Activated T-cell treated with anti-CD3 and anti-CD28 coated beads for 24 hours (primary cell): ENCODE measurements at regions not wholly inside any gene's neighbourhood (a gene's known extent, or its start where the extent isn't known, plus 50 kb on each side); places are given as distances from the start of the nearest gene placed in this dataset.
A peak's percentile ranks its signal among the peaks of the same experiment; 100 is the strongest.
"Not testable (repeated sequence)": the region's sequence is repeated elsewhere in the genome, so short reads cannot be mapped to it uniquely, and the experiment has no call there.

Source experiments
- DNase-seq: peaks from one replicate; pipeline ENCODE4 v3.0.0-alpha.2; 2020; ENCODE audit warnings: low read depth

GRCh38 chr3:197459571-197459970, 96.2 kb downstream of the BDH1 start:
- DNase-seq = not testable (repeated sequence)

DNA sequence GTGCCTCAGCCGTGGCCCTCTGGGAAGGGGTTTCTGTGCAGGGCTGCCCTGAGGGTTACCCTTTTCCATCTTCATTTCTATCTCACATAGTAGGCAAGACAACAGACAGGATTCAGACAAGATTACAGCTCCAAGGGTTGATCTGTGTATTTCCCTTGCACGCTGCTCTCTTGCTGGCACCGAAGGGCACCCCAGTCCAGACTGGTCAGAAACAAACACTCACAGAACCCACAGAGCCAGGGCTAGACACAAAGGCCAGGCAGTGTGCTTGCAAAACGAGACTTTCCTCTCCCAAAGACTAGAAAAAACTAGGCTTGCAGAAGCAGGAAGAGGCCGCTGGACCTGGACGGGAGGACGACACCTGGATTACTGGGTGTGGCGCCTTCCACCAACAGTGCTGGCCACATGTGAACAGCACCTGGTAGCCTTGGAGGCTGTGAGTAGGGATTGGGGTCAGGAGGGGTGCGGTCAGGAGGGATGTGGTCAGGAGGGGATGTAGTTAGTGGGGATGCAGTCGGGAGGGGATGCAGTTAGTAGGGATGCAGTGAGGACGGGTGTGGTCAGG, 96.8 kb downstream of the BDH1 start:
- DNase-seq = no peak

DNA sequence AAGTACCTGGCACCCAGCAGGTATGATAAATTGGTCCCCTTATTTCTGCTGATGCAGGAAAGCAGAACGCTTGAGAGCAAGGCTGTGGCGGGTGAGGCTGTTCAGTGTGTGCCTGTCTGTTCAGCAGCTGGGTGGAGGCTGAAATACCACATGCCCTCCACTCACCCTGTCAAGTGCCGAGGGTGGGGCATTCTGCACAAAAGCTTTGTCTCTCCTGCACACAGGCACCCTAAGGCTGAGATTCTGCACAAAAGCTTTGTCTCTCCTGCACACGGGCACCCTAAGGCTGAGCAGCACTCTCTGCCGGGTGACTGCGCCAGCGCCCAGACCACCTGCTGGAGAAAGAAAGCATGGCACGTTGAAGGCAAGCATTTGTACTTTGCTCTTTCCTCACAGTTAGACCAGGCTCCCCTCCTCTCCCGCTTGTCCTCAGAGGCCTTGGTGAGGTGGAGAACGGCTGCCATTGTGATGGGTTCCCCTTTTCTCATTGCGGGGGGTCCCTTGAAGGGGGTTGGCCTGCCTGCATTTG, 97.5 kb downstream of the BDH1 start:
- DNase-seq = no peak

- peak; percentile 35 for DNase-seq
Measured at GRCh38 chr3:197456261-197457091, 99.3 kb downstream of the BDH1 start.

- DNase-seq = not testable (repeated sequence)
Measured at GRCh38 chr3:197454841-197455240, 100.9 kb downstream of the BDH1 start.

DNA sequence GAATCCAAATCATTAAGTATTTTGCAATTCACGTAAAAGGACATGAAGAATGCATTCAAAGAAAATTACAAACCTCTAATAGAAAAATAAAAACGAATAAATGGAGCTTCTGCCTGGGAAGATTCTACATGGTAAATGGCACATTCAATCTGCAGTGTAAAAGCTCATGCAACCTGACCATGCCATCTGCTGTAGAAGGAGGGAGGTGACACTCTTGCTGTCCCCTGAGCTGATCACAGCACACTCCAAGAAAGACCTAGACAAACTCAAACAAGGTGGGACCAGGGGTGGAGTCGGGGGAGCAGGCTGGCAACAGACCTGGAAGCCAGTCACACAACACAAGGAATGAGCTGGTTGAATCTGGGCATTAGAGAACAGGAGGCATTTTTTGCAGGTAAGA, 101.8 kb downstream of the BDH1 start:
- no peak for DNase-seq

DNA sequence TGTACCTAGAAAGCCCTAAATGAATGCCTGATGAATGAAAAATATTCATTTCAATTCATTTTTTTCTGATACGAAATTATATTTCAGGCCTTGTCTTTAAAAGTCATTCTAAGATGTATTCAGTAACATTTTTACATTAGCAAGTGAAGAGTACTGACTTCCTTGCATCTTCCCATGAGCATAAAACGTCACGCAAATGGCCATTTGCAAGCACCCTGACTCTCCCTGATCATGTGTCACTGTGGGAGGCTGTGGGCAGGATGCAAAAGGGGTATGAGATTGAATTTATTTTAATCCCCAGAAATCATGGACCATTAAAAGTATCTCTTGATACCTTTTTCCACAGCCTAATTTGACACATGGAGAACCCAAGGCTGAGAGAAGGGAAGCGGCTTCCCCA, 105.0 kb downstream of the BDH1 start:
- DNase-seq = no peak

DNA sequence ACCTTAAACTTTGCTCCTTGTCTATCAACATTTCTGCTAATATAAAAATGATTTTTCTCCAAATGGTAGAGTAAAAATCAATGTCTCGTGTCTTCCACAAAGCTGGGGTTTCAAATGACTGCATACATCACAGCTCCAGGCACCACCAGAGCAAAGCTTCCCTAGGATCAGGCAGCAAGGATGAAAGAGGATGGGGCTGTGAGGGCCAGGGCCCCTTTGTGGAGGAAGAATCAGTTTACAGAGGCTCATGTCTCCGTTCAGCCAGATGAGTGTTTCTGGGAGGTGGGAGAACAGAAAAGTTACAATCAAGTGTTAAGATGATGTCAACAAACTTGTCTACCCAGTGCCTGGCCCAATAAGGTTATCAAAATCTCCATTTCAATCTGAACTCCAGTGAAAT, 105.5 kb downstream of the BDH1 start:
- no peak for DNase-seq

DNA sequence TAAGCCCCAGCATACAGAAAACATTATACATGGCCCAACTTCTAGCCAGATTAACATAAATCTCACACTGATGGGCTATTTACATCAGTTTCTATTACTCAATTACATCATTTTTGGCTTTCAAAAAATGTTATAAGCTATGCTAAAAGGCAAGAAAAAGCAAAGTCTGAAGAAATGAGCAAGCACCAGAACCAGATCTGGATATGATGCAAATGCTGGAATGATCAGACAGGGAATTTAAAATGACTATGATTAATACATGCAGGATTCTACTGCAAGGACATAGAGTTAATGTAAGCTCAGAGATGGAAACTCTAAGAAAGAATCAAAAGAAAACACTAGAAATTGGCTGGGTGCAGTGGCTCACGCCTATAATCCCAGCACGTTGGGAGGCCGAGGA, 106.6 kb downstream of the BDH1 start:
- not testable (repeated sequence) for DNase-seq

DNA sequence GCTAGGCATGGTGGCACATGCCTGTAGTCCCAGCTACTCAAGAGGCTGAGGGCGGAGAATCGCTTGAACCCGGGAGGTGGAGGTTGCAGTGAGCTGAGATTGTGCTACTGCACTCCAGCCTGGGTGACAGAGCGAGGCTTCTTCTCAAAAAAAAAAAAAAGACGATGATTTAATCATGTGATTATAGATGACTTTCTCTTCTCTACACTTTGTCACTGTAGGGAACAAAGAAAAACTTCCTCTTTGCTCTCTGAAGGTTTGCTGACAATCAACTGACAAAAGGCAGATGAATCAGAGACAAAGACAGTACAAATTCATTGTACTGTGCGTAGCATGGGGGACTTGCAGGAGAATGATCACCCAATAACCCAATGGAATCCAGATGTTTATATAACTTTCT, 108.0 kb downstream of the BDH1 start:
- not testable (repeated sequence) for DNase-seq

DNA sequence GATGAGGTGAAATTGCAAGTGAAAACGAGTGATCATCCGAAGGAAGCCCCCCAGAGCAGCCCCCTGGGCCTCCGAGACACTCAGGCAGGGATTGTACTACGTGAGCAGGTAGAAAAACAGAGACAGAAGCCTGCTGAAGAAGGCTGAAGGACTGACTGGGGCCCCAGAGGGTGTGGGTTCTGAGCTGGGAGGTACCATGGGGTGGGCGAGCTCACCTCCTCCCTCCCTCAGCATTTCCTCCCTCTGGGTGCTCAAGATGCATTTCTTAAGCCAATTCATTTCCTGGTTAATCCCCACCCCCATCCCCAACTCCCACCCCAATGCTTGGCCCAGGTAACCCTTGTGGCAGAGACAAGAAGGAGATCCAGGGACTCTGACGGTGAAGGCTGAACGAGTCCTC, 108.7 kb downstream of the BDH1 start:
- DNase-seq = no peak

GRCh38 chr3:197446700-197447056, 109.1 kb downstream of the BDH1 start:
- DNase-seq = no peak

GRCh38 chr3:197445896-197446699, 109.7 kb downstream of the BDH1 start:
- no peak for DNase-seq

DNA sequence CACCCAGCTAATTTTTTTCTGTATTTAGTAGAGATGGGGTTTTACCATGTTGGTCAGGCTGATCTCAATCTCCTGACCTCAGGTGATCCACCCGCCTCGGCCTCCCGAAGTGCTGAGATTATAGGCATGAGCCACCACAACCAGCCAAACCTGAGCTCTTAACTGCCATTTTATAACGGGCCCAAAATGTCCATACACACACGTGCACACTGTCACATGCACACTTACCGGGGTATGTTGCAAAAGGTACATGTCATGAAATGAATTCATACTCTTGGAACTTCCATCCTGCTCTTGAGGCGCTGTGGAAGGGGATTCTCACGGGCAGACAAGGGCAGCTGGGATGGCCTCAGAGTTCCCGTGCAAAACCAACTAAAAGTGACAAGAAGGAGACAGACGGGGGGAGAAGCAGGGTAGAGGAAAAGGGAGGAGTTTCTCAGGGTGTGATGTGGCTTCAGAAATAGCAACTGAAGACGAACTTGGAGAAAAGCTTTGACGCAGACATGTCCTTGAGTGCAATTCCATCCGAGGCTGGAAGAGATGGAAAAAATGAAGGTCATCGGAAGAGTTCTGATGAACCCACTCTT, 110.9 kb downstream of the BDH1 start:
- DNase-seq = no peak

GRCh38 chr3:197443506-197443905, 112.3 kb downstream of the BDH1 start:
- DNase-seq = no peak

- DNase-seq = no peak
Measured at GRCh38 chr3:197440717-197441303, 115.0 kb downstream of the BDH1 start.

- DNase-seq = no peak
Measured at GRCh38 chr3:197438906-197439305, 116.9 kb downstream of the BDH1 start.

DNA sequence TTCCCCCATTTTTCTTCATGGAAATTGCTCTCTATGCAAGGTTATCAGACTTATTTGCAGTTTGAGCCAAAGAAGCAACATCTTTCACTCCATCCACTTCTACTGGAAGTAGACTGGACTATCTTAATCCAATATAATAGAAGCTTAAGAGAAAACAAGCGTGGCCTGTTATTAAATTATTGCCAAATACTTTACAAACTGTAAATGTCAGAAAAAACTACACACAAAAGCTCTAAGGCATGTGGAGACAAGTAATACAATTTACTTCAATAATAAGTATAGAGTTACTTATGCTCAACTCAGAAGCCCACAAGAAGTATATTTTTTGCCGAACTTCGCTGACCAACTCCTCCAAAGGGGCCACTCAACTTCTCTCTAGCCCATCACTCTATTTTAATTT, 120.3 kb downstream of the BDH1 start:
- DNase-seq = no peak

GRCh38 chr3:197434830-197435229, 120.9 kb downstream of the BDH1 start:
- no peak for DNase-seq

DNA sequence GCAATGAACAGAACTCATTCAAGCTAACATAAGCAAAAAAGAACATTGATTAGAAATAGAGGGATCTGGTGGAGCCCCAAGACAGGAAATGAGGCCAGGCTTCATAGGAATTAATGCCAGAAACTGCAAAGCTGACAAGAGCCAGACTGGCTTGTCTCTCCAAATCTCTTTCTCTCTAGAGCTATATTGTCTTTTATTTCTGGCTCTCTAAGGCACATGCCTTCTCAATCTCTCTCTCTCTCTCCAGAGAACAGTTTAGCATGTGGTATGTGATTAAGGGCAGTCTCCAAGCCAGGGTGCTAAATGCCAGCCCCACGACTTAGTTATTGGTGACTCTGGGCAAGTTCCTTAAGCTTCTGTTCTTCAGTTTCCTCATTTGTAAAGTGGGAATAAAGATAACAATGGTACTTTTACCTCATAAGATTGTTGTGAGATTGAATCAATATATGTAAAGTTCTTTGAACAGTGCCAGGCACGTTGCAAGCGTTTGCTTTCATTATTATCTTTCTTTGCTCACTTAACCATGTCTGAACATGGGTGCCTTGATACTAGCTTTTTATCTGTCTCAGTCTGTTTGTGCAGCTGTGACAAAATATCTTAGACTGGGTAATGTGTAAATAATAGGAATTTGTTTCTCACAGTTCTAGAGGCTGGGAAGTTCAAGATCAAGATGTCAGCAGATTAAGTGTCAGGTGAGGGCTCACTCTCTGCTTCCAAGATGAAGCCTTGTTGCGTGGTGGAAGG, 123.2 kb downstream of the BDH1 start:
- DNase-seq = no peak

DNA sequence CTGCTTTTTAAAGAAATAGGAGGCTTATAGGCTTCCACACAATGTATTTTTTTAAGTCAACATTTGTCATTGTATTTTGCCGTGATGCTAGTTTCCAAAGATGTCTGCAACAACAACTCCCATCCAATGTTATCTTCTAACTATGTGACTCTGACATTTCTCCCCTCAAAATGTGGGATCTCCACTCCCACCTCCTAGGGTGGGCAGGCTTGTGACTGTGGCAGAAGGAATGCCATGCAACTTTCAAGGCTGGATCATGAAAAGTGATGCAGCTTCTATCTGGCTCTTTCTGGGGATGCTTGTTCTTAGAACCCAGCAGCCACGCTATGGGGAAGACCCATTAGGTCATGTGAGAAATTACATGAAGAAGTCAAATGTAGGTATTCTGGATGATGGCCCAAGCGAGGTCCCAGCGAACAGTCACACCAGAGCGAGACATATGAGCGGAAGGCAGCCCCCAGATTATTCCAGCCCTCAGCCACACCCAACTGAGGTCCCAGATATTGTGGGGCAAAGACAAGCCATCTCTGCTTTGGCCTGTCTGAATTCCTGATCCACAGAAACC, 124.3 kb downstream of the BDH1 start:
- DNase-seq = no peak
